ENCODE measurements at regions not wholly inside any gene's neighbourhood (a gene's known extent, or its start where the extent isn't known, plus 50 kb on each side); places are given as distances from the start of the nearest gene placed in this dataset.

- DNase-seq (no peak), ATAC-seq (no peak)
- Histone ChIP-seq H3K27ac (no peak overlapping the region), H3K4me1 (peaks cover 0 to 8% (median 0%) of the 10 kb centered on the region in 12 donors), H3K36me3 (no peaks in the 10 kb centered on the region), H3K9me3 (no peaks in the 10 kb centered on the region), H3K27me3 (no peaks in the 10 kb centered on the region), H3K4me3 (no peak overlapping the region)
- TF ChIP-seq CTCF (IDR thresholded peaks at IDR 0.05) = no peak
- TF ChIP-seq POLR2A (IDR thresholded peaks at IDR 0.05) = no peak
- 46 to 63% (median 54%) methylated on average over 3 of the region's 3 CpGs for WGBS, 4 donors
- intact Hi-C loops (cut with DNase I) = no loop called here
Observed at GRCh38 chr1:162970021-162970420, 99.1 kb upstream of the RGS4 start.

- intact Hi-C loops (cut with DNase I) = no loop called here
- H3K36me3 ChIP-seq = no peaks in the 10 kb centered on the region
- no peak overlapping the region for H3K27ac ChIP-seq
- WGBS, 4 donors = 70 to 91% (median 72%) methylated on average over 1 of the region's 1 CpG
- no peaks in the 10 kb centered on the region for H3K27me3 ChIP-seq
- DNase-seq = no peak
- peaks cover 0 to 8% (median 0%) of the 10 kb centered on the region in 12 donors for H3K9me3 ChIP-seq
- no peak overlapping the region for H3K4me3 ChIP-seq
- H3K4me1 ChIP-seq = peaks cover 0 to 8% (median 0%) of the 10 kb centered on the region in 12 donors
- TF ChIP-seq CTCF (IDR thresholded peaks at IDR 0.05) (no peak), POLR2A (IDR thresholded peaks at IDR 0.05) (no peak)
- ATAC-seq = no peak
Observed at GRCh38 chr1:162966613-162967012, 102.5 kb upstream of the RGS4 start.

GRCh38 chr1:162964901-162965300 is 103.9 kb upstream of the CCDC190 start:
- intact Hi-C loops (cut with DNase I) = no loop called here
- no peak overlapping the region for H3K4me3 ChIP-seq
- H3K27me3 ChIP-seq = no peaks in the 10 kb centered on the region
- H3K27ac ChIP-seq = no peak overlapping the region
- no peak for DNase-seq
- peaks cover 0 to 8% (median 0%) of the 10 kb centered on the region in 12 donors for H3K9me3 ChIP-seq
- ATAC-seq = no peak
- H3K4me1 ChIP-seq = peaks cover 0 to 3% (median 0%) of the 10 kb centered on the region in 12 donors
- no peak for TF ChIP-seq CTCF (IDR thresholded peaks at IDR 0.05)
- TF ChIP-seq POLR2A (IDR thresholded peaks at IDR 0.05) = no peak
- H3K36me3 ChIP-seq = no peaks in the 10 kb centered on the region
- 36 to 68% (median 58%) methylated on average over 3 of the region's 3 CpGs for WGBS, 4 donors

- H3K27me3 ChIP-seq = no peaks in the 10 kb centered on the region
- no peaks in the 10 kb centered on the region for H3K4me1 ChIP-seq
- peaks cover 0 to 4% (median 0%) of the 10 kb centered on the region in 12 donors for H3K9me3 ChIP-seq
- H3K36me3 ChIP-seq = no peaks in the 10 kb centered on the region
- ATAC-seq (no peak), DNase-seq (no peak)
- TF ChIP-seq POLR2A (IDR thresholded peaks at IDR 0.05) = no peak
- no peak for TF ChIP-seq CTCF (IDR thresholded peaks at IDR 0.05)
- no peak overlapping the region for H3K4me3 ChIP-seq
- no peak overlapping the region for H3K27ac ChIP-seq
- intact Hi-C loops (cut with DNase I) = no loop called here
- 42 to 59% (median 47%) methylated on average over 2 of the region's 2 CpGs for WGBS, 4 donors
Observed at GRCh38 chr1:162956922-162957321, 95.9 kb upstream of the CCDC190 start.
